ENCODE measurements at regions not wholly inside any gene's neighbourhood (a gene's known extent, or its start where the extent isn't known, plus 50 kb on each side); places are given as distances from the start of the nearest gene placed in this dataset.

GRCh38 chr3:72624656-72625055 lies 223.6 kb downstream of the SHQ1 start:
- Histone ChIP-seq H3K9me3 (no peaks in the 10 kb centered on the region), H3K79me2 (ENCODE audit: insufficient read depth) (no peaks in the 10 kb centered on the region), H2AFZ (ENCODE audit: low read depth) (no peak overlapping the region), H4K20me1 (ENCODE audit: insufficient read depth) (no peaks in the 10 kb centered on the region), H3K4me1 (ENCODE audit: control insufficient read depth in 1 of 2, insufficient read depth in 2 of 2, low read depth in 1 of 2, low read length in 1 of 2) (peaks cover 0 to 4% of the 10 kb centered on the region in 2 experiments; a peak in 1 of 4 replicates), H3K4me2 (no peak overlapping the region), H3K4me3 (ENCODE audit: low read depth in 2 of 2, low read length in 1 of 2) (no peak overlapping the region), H3K9ac (no peak overlapping the region), H3F3A (replicated peaks; ENCODE audit: insufficient read depth) (no peaks in the 10 kb centered on the region), H3K27me3 (ENCODE audit: insufficient read depth) (no peaks in the 10 kb centered on the region), H3K9me2 (no peaks in the 10 kb centered on the region), H3K36me3 (replicated peaks in 1 of 2; ENCODE audit: control insufficient read depth in 1 of 2, insufficient read depth in 2 of 2, low read length in 1 of 2) (no peaks in the 10 kb centered on the region), H3K27ac (ENCODE audit: low read depth in 2 of 2, low read length in 1 of 2) (no peak overlapping the region)
- WGBS (ENCODE audit: low lambda C conversion rate): 40% methylated on average over 2 of the region's 2 CpGs
- ChIA-PET CTCF (no interaction called here), POLR2A (no interaction called here)
- TF ChIP-seq MEF2A (IDR thresholded peaks at IDR 0.05; ENCODE audit: borderline replicate concordance, low read depth): no peak
- TF ChIP-seq CTCF (IDR thresholded peaks at IDR 0.05): no peak
- no peak for TF ChIP-seq NFIC (IDR thresholded peaks at IDR 0.05; ENCODE audit: borderline replicate concordance)
- no peak for TF ChIP-seq MAX (IDR thresholded peaks at IDR 0.05; ENCODE audit: low read depth)
- no peak for TF ChIP-seq MXI1 (IDR thresholded peaks at IDR 0.05; ENCODE audit: low read depth, low read length)
- TF ChIP-seq IRF3 (IDR thresholded peaks at IDR 0.05; ENCODE audit: low read depth, low read length): no peak
- no peak for TF ChIP-seq TAF1 (IDR thresholded peaks at IDR 0.05; ENCODE audit: borderline replicate concordance, low read depth, low read length)
- no peak for TF ChIP-seq ZBTB33 (IDR thresholded peaks at IDR 0.05; ENCODE audit: borderline replicate concordance, low read depth)
- TF ChIP-seq GABPA (IDR thresholded peaks at IDR 0.05; ENCODE audit: low read depth): no peak
- TF ChIP-seq NRF1 (IDR thresholded peaks at IDR 0.05; ENCODE audit: low read depth, low read length): no peak
- TF ChIP-seq JUND (IDR thresholded peaks at IDR 0.05): no peak
- TF ChIP-seq SIN3A (IDR thresholded peaks at IDR 0.05; ENCODE audit: borderline replicate concordance, low read depth, low read length): no peak
- TF ChIP-seq GATA2 (CRISPR knock-in tag; IDR thresholded peaks at IDR 0.05): no peak
- no peak for TF ChIP-seq EP300 (IDR thresholded peaks at IDR 0.05; ENCODE audit: borderline replicate concordance in 1 of 2, low read depth in 1 of 2, low read length in 1 of 2)
- no peak for TF ChIP-seq ELF1 (IDR thresholded peaks at IDR 0.05)
- TF ChIP-seq RFX5 (IDR thresholded peaks at IDR 0.05; ENCODE audit: low read length): no peak
- TF ChIP-seq CHD2 (IDR thresholded peaks at IDR 0.05; ENCODE audit: low read length, partially characterized antibody): no peak
- DNase-seq: no peak
